ENCODE measurements at regions not wholly inside any gene's neighbourhood (a gene's known extent, or its start where the extent isn't known, plus 50 kb on each side); places are given as distances from the start of the nearest gene placed in this dataset.

- TF ChIP-seq POLR2AphosphoS5 (IDR thresholded peaks at IDR 0.05; ENCODE audit: low read depth, low read length) (no peak), CTCF (IDR thresholded peaks at IDR 0.05) (no peak), REST (IDR thresholded peaks at IDR 0.05; ENCODE audit: insufficient read depth in 1 of 2, low read depth in 2 of 2, low read length in 1 of 2) (no peak), SIN3A (IDR thresholded peaks at IDR 0.05; ENCODE audit: borderline replicate concordance, insufficient read depth, low read depth, low read length) (no peak), TCF7L2 (IDR thresholded peaks at IDR 0.05; ENCODE audit: low read depth, low read length) (no peak)
Observed at GRCh38 chr1:208885060-208885459, 640.9 kb upstream of the PLXNA2 start.
